ENCODE measurements at regions not wholly inside any gene's neighbourhood (a gene's known extent, or its start where the extent isn't known, plus 50 kb on each side); places are given as distances from the start of the nearest gene placed in this dataset.

DNA sequence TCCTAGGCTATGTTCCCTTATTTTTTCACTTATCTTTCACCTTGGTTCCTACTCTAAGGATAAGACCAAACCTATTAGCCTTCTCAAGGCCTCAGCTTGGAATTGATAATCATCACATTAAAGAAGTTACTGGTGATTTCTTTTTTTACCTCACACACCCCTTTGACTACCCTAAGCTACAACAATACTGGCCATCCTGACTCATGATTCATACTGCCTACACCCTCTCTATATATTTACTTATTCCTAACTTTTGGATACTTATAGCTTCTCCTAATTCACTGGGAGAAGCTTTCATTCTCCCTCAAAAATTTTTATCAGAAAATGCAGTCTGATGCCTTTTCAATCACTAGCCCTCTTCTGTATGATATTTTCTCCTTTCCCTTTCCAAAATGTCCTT is 256.1 kb downstream of the TBX18 start:
- no peak for TF ChIP-seq EZH2phosphoT487 (IDR thresholded peaks at IDR 0.05; ENCODE audit: borderline replicate concordance)
- TF ChIP-seq, protein P1, sequence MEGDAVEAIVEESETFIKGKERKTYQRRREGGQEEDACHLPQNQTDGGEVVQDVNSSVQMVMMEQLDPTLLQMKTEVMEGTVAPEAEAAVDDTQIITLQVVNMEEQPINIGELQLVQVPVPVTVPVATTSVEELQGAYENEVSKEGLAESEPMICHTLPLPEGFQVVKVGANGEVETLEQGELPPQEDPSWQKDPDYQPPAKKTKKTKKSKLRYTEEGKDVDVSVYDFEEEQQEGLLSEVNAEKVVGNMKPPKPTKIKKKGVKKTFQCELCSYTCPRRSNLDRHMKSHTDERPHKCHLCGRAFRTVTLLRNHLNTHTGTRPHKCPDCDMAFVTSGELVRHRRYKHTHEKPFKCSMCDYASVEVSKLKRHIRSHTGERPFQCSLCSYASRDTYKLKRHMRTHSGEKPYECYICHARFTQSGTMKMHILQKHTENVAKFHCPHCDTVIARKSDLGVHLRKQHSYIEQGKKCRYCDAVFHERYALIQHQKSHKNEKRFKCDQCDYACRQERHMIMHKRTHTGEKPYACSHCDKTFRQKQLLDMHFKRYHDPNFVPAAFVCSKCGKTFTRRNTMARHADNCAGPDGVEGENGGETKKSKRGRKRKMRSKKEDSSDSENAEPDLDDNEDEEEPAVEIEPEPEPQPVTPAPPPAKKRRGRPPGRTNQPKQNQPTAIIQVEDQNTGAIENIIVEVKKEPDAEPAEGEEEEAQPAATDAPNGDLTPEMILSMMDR (conservative IDR thresholded peaks at IDR 0.05; ENCODE audit: low read length) = no peak
- H3K36me3 ChIP-seq (ENCODE audit: insufficient read depth, low read length) = no peaks in the 10 kb centered on the region
- H3F3A ChIP-seq (ENCODE audit: low read depth) = no peaks in the 10 kb centered on the region
- H3K9me2 ChIP-seq (replicated peaks; ENCODE audit: low read depth, low read length) = no peaks in the 10 kb centered on the region
- H2AFZ ChIP-seq (ENCODE audit: low read length) = no peak overlapping the region
- no peaks in the 10 kb centered on the region for H3K4me1 ChIP-seq (ENCODE audit: insufficient read depth, low read length, poor library complexity, severe bottlenecking)
- H3K9me3 ChIP-seq (ENCODE audit: insufficient read depth, low read depth, low read length) = no peaks in the 10 kb centered on the region
- no peaks in the 10 kb centered on the region for H3K27me3 ChIP-seq (ENCODE audit: insufficient read depth, low read length, poor library complexity, severe bottlenecking)
- no peaks in the 10 kb centered on the region for H4K20me1 ChIP-seq (ENCODE audit: insufficient read depth, low read length, poor library complexity, severe bottlenecking)
- no peak overlapping the region for H3K4me3 ChIP-seq (ENCODE audit: low read length, poor library complexity, severe bottlenecking)
- H3K79me2 ChIP-seq (ENCODE audit: insufficient read depth, low read length) = no peaks in the 10 kb centered on the region
- H3K4me2 ChIP-seq (ENCODE audit: low read depth, low read length, poor library complexity, severe bottlenecking) = no peak overlapping the region
- no peak overlapping the region for H3K9ac ChIP-seq (ENCODE audit: low read depth, low read length, poor library complexity, severe bottlenecking)

DNA sequence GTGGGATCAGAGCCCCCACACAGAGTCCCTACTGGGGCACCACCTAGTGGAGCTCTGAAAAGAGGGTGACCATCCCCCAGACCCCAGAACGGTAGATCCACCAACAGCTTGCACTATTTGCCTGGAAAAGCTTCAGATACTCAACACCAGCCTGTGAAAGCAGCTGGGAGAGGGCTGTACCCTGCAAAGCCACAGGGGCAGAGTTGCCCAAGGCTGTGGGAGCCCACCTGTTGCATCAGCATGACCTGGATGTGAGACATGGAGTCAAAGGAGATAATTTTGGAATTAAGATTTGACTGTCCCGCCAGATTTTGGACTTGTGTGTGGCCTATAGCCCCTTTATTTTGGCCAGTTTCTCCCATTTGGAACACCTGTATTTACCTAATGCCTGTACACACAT is 260.4 kb downstream of the TBX18 start:
- Histone ChIP-seq H3K79me2 (ENCODE audit: insufficient read depth, low read length) (no peaks in the 10 kb centered on the region), H3K27me3 (ENCODE audit: insufficient read depth, low read length, poor library complexity, severe bottlenecking) (no peaks in the 10 kb centered on the region), H3K9me3 (ENCODE audit: insufficient read depth, low read depth, low read length) (no peaks in the 10 kb centered on the region), H2AFZ (ENCODE audit: low read length) (no peak overlapping the region), H3K4me3 (ENCODE audit: low read length, poor library complexity, severe bottlenecking) (no peak overlapping the region), H3K9me2 (replicated peaks; ENCODE audit: low read depth, low read length) (no peaks in the 10 kb centered on the region), H3F3A (ENCODE audit: low read depth) (no peaks in the 10 kb centered on the region), H3K9ac (ENCODE audit: low read depth, low read length, poor library complexity, severe bottlenecking) (no peak overlapping the region), H3K4me1 (ENCODE audit: insufficient read depth, low read length, poor library complexity, severe bottlenecking) (no peaks in the 10 kb centered on the region), H3K4me2 (ENCODE audit: low read depth, low read length, poor library complexity, severe bottlenecking) (no peak overlapping the region), H3K36me3 (ENCODE audit: insufficient read depth, low read length) (no peaks in the 10 kb centered on the region), H4K20me1 (ENCODE audit: insufficient read depth, low read length, poor library complexity, severe bottlenecking) (no peaks in the 10 kb centered on the region)
- TF ChIP-seq EZH2phosphoT487 (IDR thresholded peaks at IDR 0.05; ENCODE audit: borderline replicate concordance) = no peak
- TF ChIP-seq, protein P1 (conservative IDR thresholded peaks at IDR 0.05; ENCODE audit: low read length) = no peak

DNA sequence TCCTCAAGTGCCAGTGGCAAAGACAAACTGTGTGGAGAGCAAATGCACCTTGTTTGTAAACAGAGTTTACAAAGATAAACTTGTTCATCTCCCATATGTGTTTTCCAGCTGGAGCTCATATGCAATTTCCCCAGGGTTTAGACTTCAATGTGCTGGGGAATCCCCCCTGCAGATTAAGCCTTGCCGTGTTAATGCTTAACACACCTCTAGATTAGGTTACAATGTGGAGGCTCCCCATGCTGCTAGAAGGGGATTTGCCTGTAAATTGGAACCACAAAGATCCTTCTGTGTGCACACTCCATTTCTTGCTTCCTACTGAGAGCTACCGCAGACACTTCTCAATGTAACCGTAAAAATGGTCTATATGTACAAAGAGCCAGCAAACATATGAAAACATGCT is 263.1 kb downstream of the TBX18 start:
- no peaks in the 10 kb centered on the region for H3K27me3 ChIP-seq (ENCODE audit: insufficient read depth, low read length, poor library complexity, severe bottlenecking)
- no peaks in the 10 kb centered on the region for H3K9me3 ChIP-seq (ENCODE audit: insufficient read depth, low read depth, low read length)
- TF ChIP-seq, protein P1 (conservative IDR thresholded peaks at IDR 0.05; ENCODE audit: low read length) = no peak
- TF ChIP-seq EZH2phosphoT487 (IDR thresholded peaks at IDR 0.05; ENCODE audit: borderline replicate concordance) = no peak
- no peaks in the 10 kb centered on the region for H3K4me1 ChIP-seq (ENCODE audit: insufficient read depth, low read length, poor library complexity, severe bottlenecking)
- no peak overlapping the region for H2AFZ ChIP-seq (ENCODE audit: low read length)
- H3K9me2 ChIP-seq (replicated peaks; ENCODE audit: low read depth, low read length) = no peaks in the 10 kb centered on the region
- no peak overlapping the region for H3K4me3 ChIP-seq (ENCODE audit: low read length, poor library complexity, severe bottlenecking)
- no peak overlapping the region for H3K9ac ChIP-seq (ENCODE audit: low read depth, low read length, poor library complexity, severe bottlenecking)
- no peak overlapping the region for H3K4me2 ChIP-seq (ENCODE audit: low read depth, low read length, poor library complexity, severe bottlenecking)
- no peaks in the 10 kb centered on the region for H3F3A ChIP-seq (ENCODE audit: low read depth)
- H3K36me3 ChIP-seq (ENCODE audit: insufficient read depth, low read length) = no peaks in the 10 kb centered on the region
- no peaks in the 10 kb centered on the region for H4K20me1 ChIP-seq (ENCODE audit: insufficient read depth, low read length, poor library complexity, severe bottlenecking)
- no peaks in the 10 kb centered on the region for H3K79me2 ChIP-seq (ENCODE audit: insufficient read depth, low read length)
